ENCODE measurements at regions not wholly inside any gene's neighbourhood (a gene's known extent, or its start where the extent isn't known, plus 50 kb on each side); places are given as distances from the start of the nearest gene placed in this dataset.

GRCh38 chr3:40851836-40852235, 327.1 kb downstream of the ZNF621 start:
- no peak overlapping the region for H3K4me3 Mint-ChIP-seq
- TF ChIP-seq CTCF (conservative IDR thresholded peaks at IDR 0.05) = no peak

More at GRCh38 chr3:40851836-40852235, 327.1 kb downstream of the ZNF621 start:
- Histone ChIP-seq H3K9ac (ENCODE audit: extremely low read depth, insufficient read length, low read length) (no peak overlapping the region), H2BK12ac (ENCODE audit: insufficient read length, low read depth, low read length) (no peak overlapping the region), H3K18ac (ENCODE audit: insufficient read length, low read depth, low read length) (no peak overlapping the region), H3K56ac (ENCODE audit: insufficient read length, low read depth, low read length) (no peak overlapping the region), H4K20me1 (ENCODE audit: control insufficient read depth, insufficient read depth, insufficient read length) (no peaks in the 10 kb centered on the region), H2BK15ac (ENCODE audit: low read depth, low read length) (no peak overlapping the region), H3K9me3 (ENCODE audit: control insufficient read depth, low read depth, low read length) (no peaks in the 10 kb centered on the region), H3K27me3 (ENCODE audit: insufficient read depth, low read length) (no peaks in the 10 kb centered on the region), H2AK5ac (ENCODE audit: insufficient read length, low read length) (no peak overlapping the region), H3T11ph (ENCODE audit: low read length) (no peak overlapping the region), H3K4me2 (ENCODE audit: insufficient read depth, insufficient read length, low read length) (no peak overlapping the region), H3K4ac (ENCODE audit: low read depth, low read length) (no peak overlapping the region), H4K91ac (ENCODE audit: insufficient read length, low read depth, low read length) (no peak overlapping the region), H3K4me1 (ENCODE audit: insufficient read depth, low read length) (peaks cover 9% of the 10 kb centered on the region; the same call in 1 of the 2 replicates), H3K79me2 (ENCODE audit: insufficient read depth, low read length) (no peaks in the 10 kb centered on the region), H3K79me1 (ENCODE audit: insufficient read depth, low read depth, low read length, poor library complexity, severe bottlenecking) (no peaks in the 10 kb centered on the region), H3K23me2 (ENCODE audit: insufficient read length, low read depth, low read length, poor library complexity, severe bottlenecking) (no peaks in the 10 kb centered on the region), H2BK20ac (ENCODE audit: low read depth, low read length, poor library complexity, severe bottlenecking) (no peak overlapping the region), H4K5ac (ENCODE audit: insufficient read length, low read depth, low read length) (no peak overlapping the region), H3K14ac (ENCODE audit: insufficient read depth, low read length) (no peak overlapping the region), H3K27ac (ENCODE audit: insufficient read length, low read depth, low read length) (no peak overlapping the region), H3K23ac (ENCODE audit: insufficient read length, low read depth, low read length) (no peak overlapping the region), H4K8ac (replicated peaks; ENCODE audit: insufficient read length, low read depth, low read length) (no peak overlapping the region), H2BK5ac (ENCODE audit: insufficient read length, low read length) (no peak overlapping the region), H2AFZ (ENCODE audit: low read length) (no peak overlapping the region), H2BK120ac (ENCODE audit: low read depth, low read length, poor library complexity, severe bottlenecking) (no peak overlapping the region)
- Mint-ChIP-seq H3K9me3 (no peaks in the 10 kb centered on the region), H3K36me3 (ENCODE audit: insufficient read depth in 1 of 3, low read depth in 3 of 3) (no peaks in the 10 kb centered on the region; a peak in 1 of 7 replicates), H3K27ac (no peak overlapping the region), H3K27me3 (ENCODE audit: low read depth) (no peaks in the 10 kb centered on the region), H3K4me1 (peaks cover 18 to 21% of the 10 kb centered on the region in 2 experiments)
- no peak for DNase-seq
- no CpG with 5 or more reads among the region's 3 CpGs for WGBS (ENCODE audit: extremely low coverage, insufficient read length, low lambda C conversion rate)

All from H9 (cell line).